GM23338 (cell line): ENCODE measurements at regions not wholly inside any gene's neighbourhood (a gene's known extent, or its start where the extent isn't known, plus 50 kb on each side); places are given as distances from the start of the nearest gene placed in this dataset.

Experiments used
- ATAC-seq: fragments of 200-7000 bp; cut with Tn5 transposase; 3 replicates; pipeline ENCODE4 v1.9.1; 2020
- DNase-seq: peaks from one replicate; pipeline ENCODE4 v3.0.0-alpha.2; 2015; ENCODE audit warnings: low spot score
- H2AFZ ChIP-seq: fragments of 200-600 bp; sonication (generic); 2 replicates; pipeline ENCODE4 v1.8.0; 2016; ENCODE audit warnings: antibody characterized with exemption, mild to moderate bottlenecking, moderate library complexity
- H3F3A ChIP-seq: fragments of 200-600 bp; sonication (generic); replicated peaks from 2 replicates; pipeline ENCODE4 v1.8.0; 2017; ENCODE audit warnings: antibody characterized with exemption, mixed run types, low read depth
- H3K27ac ChIP-seq: fragments of 200-600 bp; sonication (generic); 2 replicates; pipeline ENCODE4 v1.6.1; 2016; ENCODE audit warnings: low read depth
- H3K27me3 ChIP-seq: fragments of 200-600 bp; sonication (generic); 2 replicates; pipeline ENCODE4 v1.8.0; 2016; ENCODE audit warnings: mild to moderate bottlenecking, mixed run types, moderate library complexity; ENCODE audit not compliant: insufficient read depth
- H3K36me3 ChIP-seq: fragments of 200-600 bp; sonication (generic); 2 replicates; pipeline ENCODE4 v1.8.0; 2016; ENCODE audit warnings: mild to moderate bottlenecking; ENCODE audit not compliant: insufficient read depth
- H3K4me1 ChIP-seq: fragments of 200-600 bp; sonication (generic); 2 replicates; pipeline ENCODE4 v1.8.0; 2016; ENCODE audit warnings: mild to moderate bottlenecking, moderate library complexity; ENCODE audit not compliant: insufficient read depth
- H3K4me2 ChIP-seq: fragments of 200-600 bp; sonication (generic); 2 replicates; pipeline ENCODE4 v1.7.1; 2017; ENCODE audit warnings: mixed run types
- H3K4me3 ChIP-seq: fragments of 200-600 bp; sonication (generic); 2 replicates; pipeline ENCODE4 v1.6.1; 2016; ENCODE audit warnings: mixed run types
- H3K79me2 ChIP-seq: fragments of 200-600 bp; sonication (generic); replicated peaks from 2 replicates; pipeline ENCODE4 v1.8.0; 2017; ENCODE audit warnings: mild to moderate bottlenecking; ENCODE audit not compliant: insufficient read depth
- H3K9me2 ChIP-seq: fragments of 200-600 bp; sonication (generic); 2 replicates; pipeline ENCODE4 v1.8.0; 2017; ENCODE audit not compliant: insufficient read depth
- H4K20me1 ChIP-seq: fragments of 200-600 bp; sonication (generic); replicated peaks from 2 replicates; pipeline ENCODE4 v1.8.0; 2017; ENCODE audit warnings: mild to moderate bottlenecking; ENCODE audit not compliant: insufficient read depth
- H3K27ac Mint-ChIP-seq: 2 replicates; pipeline ENCODE4 v1.8.0; 2020; ENCODE audit warnings: inconsistent platforms, mild to moderate bottlenecking, moderate library complexity, mixed read lengths
- H3K27me3 Mint-ChIP-seq: 3 replicates; pipeline ENCODE4 v1.8.0; 2022; ENCODE audit warnings: low read depth, mild to moderate bottlenecking, moderate library complexity, mixed read lengths, inconsistent platforms; ENCODE audit not compliant: insufficient read depth, poor library complexity
- H3K36me3 Mint-ChIP-seq: 3 replicates; pipeline ENCODE4 v1.8.0; 2021; ENCODE audit warnings: low read depth, mild to moderate bottlenecking, inconsistent platforms, moderate library complexity, mixed read lengths
- H3K4me1 Mint-ChIP-seq: 3 replicates; pipeline ENCODE4 v1.8.0; 2020; ENCODE audit warnings: mild to moderate bottlenecking, inconsistent platforms, mixed read lengths
- H3K4me3 Mint-ChIP-seq: 3 replicates; pipeline ENCODE4 v1.8.0; 2021; ENCODE audit warnings: moderate library complexity, mild to moderate bottlenecking, inconsistent platforms, mixed read lengths
- H3K9me3 Mint-ChIP-seq: 3 replicates; pipeline ENCODE4 v1.8.0; 2020; ENCODE audit warnings: moderate library complexity, mild to moderate bottlenecking, inconsistent platforms, mixed read lengths
- CREB1 ChIP-seq: fragments of 250-450 bp; sonication (Bioruptor Pico); IDR thresholded peaks from 2 replicates; pipeline ENCODE4 v1.5.0; 2020; ENCODE audit warnings: low read depth, mild to moderate bottlenecking, moderate library complexity
- EZH2 ChIP-seq: fragments of 200-600 bp; sonication (generic); IDR thresholded peaks from one replicate; pipeline ENCODE4 v1.8.0; 2017; ENCODE audit warnings: antibody characterized with exemption, mild to moderate bottlenecking, low read depth; ENCODE audit not compliant: unreplicated experiment
- EZH2phosphoT487 ChIP-seq: fragments of 200-600 bp; sonication (generic); IDR thresholded peaks from one replicate; pipeline ENCODE4 v1.8.1; 2018; ENCODE audit warnings: antibody characterized with exemption; ENCODE audit not compliant: unreplicated experiment
- JUNB ChIP-seq: IDR thresholded peaks from one replicate; pipeline ENCODE4 v1.6.1; 2016; ENCODE audit warnings: antibody characterized with exemption; ENCODE audit not compliant: unreplicated experiment
- NANOG ChIP-seq: IDR thresholded peaks from 2 replicates; pipeline ENCODE4 v1.6.1; 2016; ENCODE audit warnings: antibody characterized with exemption, borderline replicate concordance
- POLR2AphosphoS5 ChIP-seq: IDR thresholded peaks from 2 replicates; pipeline ENCODE4 v1.6.1; 2016; ENCODE audit warnings: antibody characterized with exemption, low read depth
- ZNF114 ChIP-seq: fragments of 250-450 bp; sonication (Bioruptor Pico); IDR thresholded peaks from 2 replicates; pipeline ENCODE4 v1.5.0; 2020; ENCODE audit warnings: mild to moderate bottlenecking, moderate library complexity
- TF ChIP-seq, protein P1 (sequence below): fragments of 250-450 bp; sonication (Bioruptor Pico); IDR thresholded peaks from 2 replicates; pipeline ENCODE4 v1.5.0; 2020; ENCODE audit warnings: mild to moderate bottlenecking, moderate library complexity
- TF ChIP-seq, protein P2 (sequence below): IDR thresholded peaks from one replicate; pipeline ENCODE4 v1.6.1; 2018; ENCODE audit warnings: antibody characterized with exemption; ENCODE audit not compliant: unreplicated experiment
- TF ChIP-seq, protein P3 (sequence below), 2 experiments: fragments of 200-600 bp in 1 of 2; sonication (generic) in 1 of 2; conservative IDR thresholded peaks; 2 replicates each; pipeline versions ENCODE4 v1.5.1 to v1.6.1; 2016 to 2017; ENCODE audit warnings: antibody characterized with exemption in 2 of 2, low read depth in 2 of 2, mild to moderate bottlenecking in 2 of 2, moderate library complexity in 1 of 2

DNA sequence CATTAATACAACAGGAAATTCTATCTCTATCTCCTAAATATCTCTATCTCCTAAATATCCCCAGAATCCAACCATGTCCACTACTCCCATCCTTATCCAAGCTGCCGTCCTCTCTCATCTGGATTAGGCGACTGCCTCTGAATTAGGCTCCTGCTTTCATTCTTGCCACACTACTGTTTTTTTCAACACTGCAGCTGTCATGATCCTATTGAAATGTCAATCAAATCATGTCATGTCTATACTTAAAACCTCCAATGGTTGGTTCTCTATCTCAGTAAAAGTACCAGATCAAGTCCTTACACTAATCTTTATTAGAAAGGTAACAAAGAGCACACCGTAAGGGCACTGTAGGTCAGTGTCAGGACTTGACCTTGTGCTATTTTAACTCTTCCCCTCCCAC, 82.0 kb upstream of the NFIA start:
- no peak overlapping the region for H3K27ac Mint-ChIP-seq
- peaks cover 2% of the 10 kb centered on the region for H3K27me3 Mint-ChIP-seq
- Histone ChIP-seq H4K20me1 (no peaks in the 10 kb centered on the region), H3K9me2 (no peaks in the 10 kb centered on the region), H3K4me3 (no peak overlapping the region), H2AFZ (no peak overlapping the region), H3K36me3 (no peaks in the 10 kb centered on the region), H3K27me3 (no peaks in the 10 kb centered on the region), H3K79me2 (no peaks in the 10 kb centered on the region), H3K27ac (no peak overlapping the region), H3K4me1 (peaks cover 19% of the 10 kb centered on the region), H3F3A (no peaks in the 10 kb centered on the region), H3K4me2 (no peak overlapping the region)
- H3K36me3 Mint-ChIP-seq, result no peaks in the 10 kb centered on the region
- no peaks in the 10 kb centered on the region for H3K9me3 Mint-ChIP-seq
- H3K4me1 Mint-ChIP-seq, result peaks cover 18% of the 10 kb centered on the region
- H3K4me3 Mint-ChIP-seq, result no peak overlapping the region
- DNase-seq, result no peak
- no peak for TF ChIP-seq JUNB
- no peak for TF ChIP-seq POLR2AphosphoS5
- TF ChIP-seq NANOG, result no peak
- TF ChIP-seq, protein P1, sequence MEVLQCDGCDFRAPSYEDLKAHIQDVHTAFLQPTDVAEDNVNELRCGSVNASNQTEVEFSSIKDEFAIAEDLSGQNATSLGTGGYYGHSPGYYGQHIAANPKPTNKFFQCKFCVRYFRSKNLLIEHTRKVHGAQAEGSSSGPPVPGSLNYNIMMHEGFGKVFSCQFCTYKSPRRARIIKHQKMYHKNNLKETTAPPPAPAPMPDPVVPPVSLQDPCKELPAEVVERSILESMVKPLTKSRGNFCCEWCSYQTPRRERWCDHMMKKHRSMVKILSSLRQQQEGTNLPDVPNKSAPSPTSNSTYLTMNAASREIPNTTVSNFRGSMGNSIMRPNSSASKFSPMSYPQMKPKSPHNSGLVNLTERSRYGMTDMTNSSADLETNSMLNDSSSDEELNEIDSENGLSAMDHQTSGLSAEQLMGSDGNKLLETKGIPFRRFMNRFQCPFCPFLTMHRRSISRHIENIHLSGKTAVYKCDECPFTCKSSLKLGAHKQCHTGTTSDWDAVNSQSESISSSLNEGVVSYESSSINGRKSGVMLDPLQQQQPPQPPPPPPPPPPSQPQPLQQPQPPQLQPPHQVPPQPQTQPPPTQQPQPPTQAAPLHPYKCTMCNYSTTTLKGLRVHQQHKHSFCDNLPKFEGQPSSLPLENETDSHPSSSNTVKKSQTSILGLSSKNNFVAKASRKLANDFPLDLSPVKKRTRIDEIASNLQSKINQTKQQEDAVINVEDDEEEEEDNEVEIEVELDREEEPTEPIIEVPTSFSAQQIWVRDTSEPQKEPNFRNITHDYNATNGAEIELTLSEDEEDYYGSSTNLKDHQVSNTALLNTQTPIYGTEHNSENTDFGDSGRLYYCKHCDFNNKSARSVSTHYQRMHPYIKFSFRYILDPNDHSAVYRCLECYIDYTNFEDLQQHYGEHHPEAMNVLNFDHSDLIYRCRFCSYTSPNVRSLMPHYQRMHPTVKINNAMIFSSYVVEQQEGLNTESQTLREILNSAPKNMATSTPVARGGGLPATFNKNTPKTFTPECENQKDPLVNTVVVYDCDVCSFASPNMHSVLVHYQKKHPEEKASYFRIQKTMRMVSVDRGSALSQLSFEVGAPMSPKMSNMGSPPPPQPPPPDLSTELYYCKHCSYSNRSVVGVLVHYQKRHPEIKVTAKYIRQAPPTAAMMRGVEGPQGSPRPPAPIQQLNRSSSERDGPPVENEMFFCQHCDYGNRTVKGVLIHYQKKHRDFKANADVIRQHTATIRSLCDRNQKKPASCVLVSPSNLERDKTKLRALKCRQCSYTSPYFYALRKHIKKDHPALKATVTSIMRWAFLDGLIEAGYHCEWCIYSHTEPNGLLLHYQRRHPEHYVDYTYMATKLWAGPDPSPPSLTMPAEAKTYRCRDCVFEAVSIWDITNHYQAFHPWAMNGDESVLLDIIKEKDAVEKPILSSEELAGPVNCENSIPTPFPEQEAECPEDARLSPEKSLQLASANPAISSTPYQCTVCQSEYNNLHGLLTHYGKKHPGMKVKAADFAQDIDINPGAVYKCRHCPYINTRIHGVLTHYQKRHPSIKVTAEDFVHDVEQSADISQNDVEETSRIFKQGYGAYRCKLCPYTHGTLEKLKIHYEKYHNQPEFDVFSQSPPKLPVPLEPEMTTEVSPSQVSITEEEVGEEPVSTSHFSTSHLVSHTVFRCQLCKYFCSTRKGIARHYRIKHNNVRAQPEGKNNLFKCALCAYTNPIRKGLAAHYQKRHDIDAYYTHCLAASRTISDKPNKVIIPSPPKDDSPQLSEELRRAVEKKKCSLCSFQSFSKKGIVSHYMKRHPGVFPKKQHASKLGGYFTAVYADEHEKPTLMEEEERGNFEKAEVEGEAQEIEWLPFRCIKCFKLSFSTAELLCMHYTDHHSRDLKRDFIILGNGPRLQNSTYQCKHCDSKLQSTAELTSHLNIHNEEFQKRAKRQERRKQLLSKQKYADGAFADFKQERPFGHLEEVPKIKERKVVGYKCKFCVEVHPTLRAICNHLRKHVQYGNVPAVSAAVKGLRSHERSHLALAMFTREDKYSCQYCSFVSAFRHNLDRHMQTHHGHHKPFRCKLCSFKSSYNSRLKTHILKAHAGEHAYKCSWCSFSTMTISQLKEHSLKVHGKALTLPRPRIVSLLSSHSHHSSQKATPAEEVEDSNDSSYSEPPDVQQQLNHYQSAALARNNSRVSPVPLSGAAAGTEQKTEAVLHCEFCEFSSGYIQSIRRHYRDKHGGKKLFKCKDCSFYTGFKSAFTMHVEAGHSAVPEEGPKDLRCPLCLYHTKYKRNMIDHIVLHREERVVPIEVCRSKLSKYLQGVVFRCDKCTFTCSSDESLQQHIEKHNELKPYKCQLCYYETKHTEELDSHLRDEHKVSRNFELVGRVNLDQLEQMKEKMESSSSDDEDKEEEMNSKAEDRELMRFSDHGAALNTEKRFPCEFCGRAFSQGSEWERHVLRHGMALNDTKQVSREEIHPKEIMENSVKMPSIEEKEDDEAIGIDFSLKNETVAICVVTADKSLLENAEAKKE (CRISPR knock-in tag), result no peak
- TF ChIP-seq EZH2, result no peak
- no peak for TF ChIP-seq EZH2phosphoT487
- TF ChIP-seq, protein P2, sequence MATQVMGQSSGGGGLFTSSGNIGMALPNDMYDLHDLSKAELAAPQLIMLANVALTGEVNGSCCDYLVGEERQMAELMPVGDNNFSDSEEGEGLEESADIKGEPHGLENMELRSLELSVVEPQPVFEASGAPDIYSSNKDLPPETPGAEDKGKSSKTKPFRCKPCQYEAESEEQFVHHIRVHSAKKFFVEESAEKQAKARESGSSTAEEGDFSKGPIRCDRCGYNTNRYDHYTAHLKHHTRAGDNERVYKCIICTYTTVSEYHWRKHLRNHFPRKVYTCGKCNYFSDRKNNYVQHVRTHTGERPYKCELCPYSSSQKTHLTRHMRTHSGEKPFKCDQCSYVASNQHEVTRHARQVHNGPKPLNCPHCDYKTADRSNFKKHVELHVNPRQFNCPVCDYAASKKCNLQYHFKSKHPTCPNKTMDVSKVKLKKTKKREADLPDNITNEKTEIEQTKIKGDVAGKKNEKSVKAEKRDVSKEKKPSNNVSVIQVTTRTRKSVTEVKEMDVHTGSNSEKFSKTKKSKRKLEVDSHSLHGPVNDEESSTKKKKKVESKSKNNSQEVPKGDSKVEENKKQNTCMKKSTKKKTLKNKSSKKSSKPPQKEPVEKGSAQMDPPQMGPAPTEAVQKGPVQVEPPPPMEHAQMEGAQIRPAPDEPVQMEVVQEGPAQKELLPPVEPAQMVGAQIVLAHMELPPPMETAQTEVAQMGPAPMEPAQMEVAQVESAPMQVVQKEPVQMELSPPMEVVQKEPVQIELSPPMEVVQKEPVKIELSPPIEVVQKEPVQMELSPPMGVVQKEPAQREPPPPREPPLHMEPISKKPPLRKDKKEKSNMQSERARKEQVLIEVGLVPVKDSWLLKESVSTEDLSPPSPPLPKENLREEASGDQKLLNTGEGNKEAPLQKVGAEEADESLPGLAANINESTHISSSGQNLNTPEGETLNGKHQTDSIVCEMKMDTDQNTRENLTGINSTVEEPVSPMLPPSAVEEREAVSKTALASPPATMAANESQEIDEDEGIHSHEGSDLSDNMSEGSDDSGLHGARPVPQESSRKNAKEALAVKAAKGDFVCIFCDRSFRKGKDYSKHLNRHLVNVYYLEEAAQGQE, result no peak
- no peak for TF ChIP-seq ZNF114 (CRISPR knock-in tag)
- TF ChIP-seq CREB1 (CRISPR knock-in tag), result no peak
- TF ChIP-seq, protein P3, sequence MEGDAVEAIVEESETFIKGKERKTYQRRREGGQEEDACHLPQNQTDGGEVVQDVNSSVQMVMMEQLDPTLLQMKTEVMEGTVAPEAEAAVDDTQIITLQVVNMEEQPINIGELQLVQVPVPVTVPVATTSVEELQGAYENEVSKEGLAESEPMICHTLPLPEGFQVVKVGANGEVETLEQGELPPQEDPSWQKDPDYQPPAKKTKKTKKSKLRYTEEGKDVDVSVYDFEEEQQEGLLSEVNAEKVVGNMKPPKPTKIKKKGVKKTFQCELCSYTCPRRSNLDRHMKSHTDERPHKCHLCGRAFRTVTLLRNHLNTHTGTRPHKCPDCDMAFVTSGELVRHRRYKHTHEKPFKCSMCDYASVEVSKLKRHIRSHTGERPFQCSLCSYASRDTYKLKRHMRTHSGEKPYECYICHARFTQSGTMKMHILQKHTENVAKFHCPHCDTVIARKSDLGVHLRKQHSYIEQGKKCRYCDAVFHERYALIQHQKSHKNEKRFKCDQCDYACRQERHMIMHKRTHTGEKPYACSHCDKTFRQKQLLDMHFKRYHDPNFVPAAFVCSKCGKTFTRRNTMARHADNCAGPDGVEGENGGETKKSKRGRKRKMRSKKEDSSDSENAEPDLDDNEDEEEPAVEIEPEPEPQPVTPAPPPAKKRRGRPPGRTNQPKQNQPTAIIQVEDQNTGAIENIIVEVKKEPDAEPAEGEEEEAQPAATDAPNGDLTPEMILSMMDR (conservative IDR thresholded peaks at IDR 0.05; ENCODE audit: low read depth in 2 of 2), result no peak
- ATAC-seq, result no peak
